Chondrocyte (in vitro differentiated cells): ENCODE measurements at regions not wholly inside any gene's neighbourhood (a gene's known extent, or its start where the extent isn't known, plus 50 kb on each side); places are given as distances from the start of the nearest gene placed in this dataset.
"Not testable (repeated sequence)": the region's sequence is repeated elsewhere in the genome, so short reads cannot be mapped to it uniquely, and the experiment has no call there.

Experiments
- DNase-seq: peaks from one replicate; pipeline ENCODE4 v3.0.0; 2021; ENCODE audit warnings: mixed read lengths, low spot score
- H3K27ac Mint-ChIP-seq: one replicate; pipeline ENCODE4 v1.8.0; 2021; ENCODE audit warnings: mild to moderate bottlenecking, moderate library complexity, mixed read lengths; ENCODE audit not compliant: unreplicated experiment
- H3K27me3 Mint-ChIP-seq: 2 replicates; pipeline ENCODE4 v1.8.0; 2021; ENCODE audit warnings: low read depth, mixed read lengths
- H3K36me3 Mint-ChIP-seq: 2 replicates; pipeline ENCODE4 v1.8.0; 2021; ENCODE audit warnings: low read depth, mixed read lengths
- H3K4me1 Mint-ChIP-seq: 2 replicates; pipeline ENCODE4 v1.8.0; 2021; ENCODE audit warnings: low read depth, mild to moderate bottlenecking, mixed read lengths
- H3K4me3 Mint-ChIP-seq: one replicate; pipeline ENCODE4 v1.8.0; 2021; ENCODE audit warnings: mild to moderate bottlenecking, moderate library complexity, mixed read lengths; ENCODE audit not compliant: unreplicated experiment
- H3K9me3 Mint-ChIP-seq: 2 replicates; pipeline ENCODE4 v1.8.0; 2021; ENCODE audit warnings: low read depth, mixed read lengths
- CTCF ChIP-seq: fragments of 200-600 bp; sonication (generic); IDR thresholded peaks from 2 replicates; pipeline ENCODE4 v1.5.0; 2021; ENCODE audit warnings: antibody characterized with exemption, mild to moderate bottlenecking, moderate library complexity

GRCh38 chr10:38969553-38969952 lies 875.4 kb downstream of the ZNF37A start:
- H3K36me3 Mint-ChIP-seq, H3K27me3 Mint-ChIP-seq, H3K4me3 Mint-ChIP-seq, H3K4me1 Mint-ChIP-seq, H3K27ac Mint-ChIP-seq: not testable (repeated sequence)
- H3K9me3 Mint-ChIP-seq = peaks cover 19% of the 10 kb centered on the region
- DNase-seq = peak; percentile 58

- H3K9me3 Mint-ChIP-seq = peaks cover 37% of the 10 kb centered on the region
- peak; percentile 67 for DNase-seq
- H3K4me3 Mint-ChIP-seq = no peak overlapping the region
- no peak overlapping the region for H3K27ac Mint-ChIP-seq
- no peaks in the 10 kb centered on the region for H3K36me3 Mint-ChIP-seq
- TF ChIP-seq CTCF = no peak
- H3K27me3 Mint-ChIP-seq = no peaks in the 10 kb centered on the region
- H3K4me1 Mint-ChIP-seq = no peaks in the 10 kb centered on the region
Measured at GRCh38 chr10:38979535-38979934, 885.4 kb downstream of the ZNF37A start.
